Activated CD8-positive, alpha-beta T cell treated with anti-CD3 and anti-CD28 coated beads for 36 hours (primary cell): ENCODE measurements at regions not wholly inside any gene's neighbourhood (a gene's known extent, or its start where the extent isn't known, plus 50 kb on each side); places are given as distances from the start of the nearest gene placed in this dataset.
"Not testable (repeated sequence)": the region's sequence is repeated elsewhere in the genome, so short reads cannot be mapped to it uniquely, and the experiment has no call there.

ENCODE experiments used
- ATAC-seq: fragments of 200-7000 bp; cut with Tn5 transposase; one replicate; pipeline ENCODE4 v1.10.0; 2021; ENCODE audit warnings: mild to moderate bottlenecking, moderate library complexity
- CTCF ChIA-PET: fragments of 350-600 bp; sonication (Branson Sonifier 250); formaldehyde crosslinking; loops from one replicate; lab custom pipeline; 2021; ENCODE audit warnings: antibody characterized with exemption; lab: Charles Lee
- POLR2A ChIA-PET: fragments of 350-600 bp; sonication (Branson Sonifier 250); formaldehyde crosslinking; loops from one replicate; lab custom pipeline; 2021; ENCODE audit warnings: antibody characterized with exemption; lab: Charles Lee
- DNase-seq: peaks from one replicate; pipeline ENCODE4 v3.0.0-alpha.2; 2020
- H3K27ac Mint-ChIP-seq: one replicate; pipeline ENCODE4 v1.8.0; 2021; ENCODE audit warnings: mild to moderate bottlenecking, mixed read lengths
- H3K27me3 Mint-ChIP-seq: one replicate; pipeline ENCODE4 v1.8.0; 2021; ENCODE audit warnings: mixed read lengths
- H3K36me3 Mint-ChIP-seq: one replicate; pipeline ENCODE4 v1.8.0; 2021; ENCODE audit warnings: low read depth, mixed read lengths
- H3K4me1 Mint-ChIP-seq: one replicate; pipeline ENCODE4 v1.8.0; 2021; ENCODE audit warnings: low read depth, mixed read lengths
- H3K4me3 Mint-ChIP-seq: one replicate; pipeline ENCODE4 v1.8.0; 2021; ENCODE audit warnings: mild to moderate bottlenecking, moderate library complexity, mixed read lengths
- H3K9me3 Mint-ChIP-seq: one replicate; pipeline ENCODE4 v1.8.0; 2021; ENCODE audit warnings: mixed read lengths
- intact Hi-C: fragments of 100-400 bp; cut with micrococcal nuclease; formaldehyde crosslinking; loops from one replicate; pipeline ENCODE4 v1.10.0; 2022
- TF ChIP-seq, protein P1 (sequence below): fragments of 200-600 bp; IDR thresholded peaks from one replicate; pipeline ENCODE4 v1.8.0; 2022; ENCODE audit warnings: antibody characterized with exemption, mild to moderate bottlenecking

DNA sequence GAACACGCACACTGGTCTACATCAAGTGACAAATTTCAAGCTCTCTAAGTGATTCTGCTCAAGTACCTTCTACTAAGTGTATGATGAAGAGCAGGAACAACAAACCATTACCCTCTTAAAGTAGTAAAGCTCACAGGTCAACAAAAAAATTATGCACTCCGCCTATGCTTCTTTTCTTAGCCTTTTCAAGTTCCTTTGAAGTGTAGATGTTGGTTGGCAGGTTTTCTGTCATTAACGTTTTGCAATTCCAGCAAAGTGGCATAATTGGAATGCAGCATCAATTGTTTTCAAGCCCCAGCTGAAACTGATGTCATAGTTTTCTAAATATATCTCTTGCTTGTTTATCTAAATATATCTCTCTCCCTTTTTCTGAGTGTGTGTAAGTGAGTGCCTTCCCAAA is 396.9 kb upstream of the EYS start:
- POLR2A ChIA-PET = no interaction called here
- CTCF ChIA-PET = no interaction called here
- intact Hi-C loops = no loop called here
- no peaks in the 10 kb centered on the region for H3K27me3 Mint-ChIP-seq
- H3K27ac Mint-ChIP-seq = no peak overlapping the region
- no peaks in the 10 kb centered on the region for H3K4me1 Mint-ChIP-seq
- no peaks in the 10 kb centered on the region for H3K36me3 Mint-ChIP-seq
- ATAC-seq (no peak), DNase-seq (no peak)
- H3K9me3 Mint-ChIP-seq = peaks cover 5% of the 10 kb centered on the region
- TF ChIP-seq, protein P1, sequence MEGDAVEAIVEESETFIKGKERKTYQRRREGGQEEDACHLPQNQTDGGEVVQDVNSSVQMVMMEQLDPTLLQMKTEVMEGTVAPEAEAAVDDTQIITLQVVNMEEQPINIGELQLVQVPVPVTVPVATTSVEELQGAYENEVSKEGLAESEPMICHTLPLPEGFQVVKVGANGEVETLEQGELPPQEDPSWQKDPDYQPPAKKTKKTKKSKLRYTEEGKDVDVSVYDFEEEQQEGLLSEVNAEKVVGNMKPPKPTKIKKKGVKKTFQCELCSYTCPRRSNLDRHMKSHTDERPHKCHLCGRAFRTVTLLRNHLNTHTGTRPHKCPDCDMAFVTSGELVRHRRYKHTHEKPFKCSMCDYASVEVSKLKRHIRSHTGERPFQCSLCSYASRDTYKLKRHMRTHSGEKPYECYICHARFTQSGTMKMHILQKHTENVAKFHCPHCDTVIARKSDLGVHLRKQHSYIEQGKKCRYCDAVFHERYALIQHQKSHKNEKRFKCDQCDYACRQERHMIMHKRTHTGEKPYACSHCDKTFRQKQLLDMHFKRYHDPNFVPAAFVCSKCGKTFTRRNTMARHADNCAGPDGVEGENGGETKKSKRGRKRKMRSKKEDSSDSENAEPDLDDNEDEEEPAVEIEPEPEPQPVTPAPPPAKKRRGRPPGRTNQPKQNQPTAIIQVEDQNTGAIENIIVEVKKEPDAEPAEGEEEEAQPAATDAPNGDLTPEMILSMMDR = no peak
- H3K4me3 Mint-ChIP-seq = no peak overlapping the region

DNA sequence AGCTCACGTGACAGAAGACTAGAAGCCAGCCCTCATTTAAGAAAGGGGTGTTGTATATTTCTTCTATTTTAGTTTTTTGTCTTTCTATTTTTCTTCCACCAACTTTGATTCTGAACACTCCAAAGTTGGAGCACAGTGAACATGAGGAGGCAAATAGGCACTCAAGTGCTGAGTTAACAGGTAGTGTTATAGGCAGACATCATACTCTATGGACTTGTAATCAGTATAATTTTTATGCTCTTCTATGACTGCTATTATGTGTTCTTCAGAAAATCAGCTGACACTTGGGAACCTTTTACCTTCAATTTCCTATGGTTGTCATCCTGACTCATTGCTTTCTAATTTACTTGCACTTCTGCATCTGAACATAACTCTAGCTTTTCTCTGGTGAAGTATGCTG is 396.3 kb upstream of the EYS start:
- CTCF ChIA-PET = no interaction called here
- TF ChIP-seq, protein P1 = no peak
- ATAC-seq (no peak), DNase-seq (no peak)
- Mint-ChIP-seq H3K4me3 (no peak overlapping the region), H3K27ac (no peak overlapping the region), H3K36me3 (no peaks in the 10 kb centered on the region), H3K4me1 (no peaks in the 10 kb centered on the region), H3K27me3 (no peaks in the 10 kb centered on the region), H3K9me3 (peaks cover 8% of the 10 kb centered on the region)
- intact Hi-C loops = no loop called here
- POLR2A ChIA-PET = no interaction called here

DNA sequence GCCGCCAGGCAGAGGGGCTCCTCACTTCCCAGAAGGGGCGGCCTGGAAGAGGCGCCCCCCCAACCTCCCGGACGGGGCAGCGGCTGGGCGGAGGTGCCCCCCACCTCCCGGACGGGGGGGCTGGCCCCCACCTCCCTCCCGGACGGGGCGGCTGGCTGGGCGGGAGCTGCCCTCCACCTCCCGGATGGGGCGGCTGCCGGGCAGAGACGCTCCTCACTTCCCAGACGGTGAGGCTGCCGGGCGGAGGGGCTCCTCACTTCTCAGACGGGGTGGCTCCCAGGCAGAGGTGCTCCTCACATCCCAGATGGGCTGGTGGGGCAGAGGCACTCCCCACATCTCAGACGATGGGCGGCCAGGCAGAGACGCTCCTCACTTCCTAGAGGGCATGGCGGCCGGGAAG is 389.7 kb upstream of the EYS start:
- ChIA-PET CTCF (no interaction called here), POLR2A (no interaction called here)
- no peak for DNase-seq

DNA sequence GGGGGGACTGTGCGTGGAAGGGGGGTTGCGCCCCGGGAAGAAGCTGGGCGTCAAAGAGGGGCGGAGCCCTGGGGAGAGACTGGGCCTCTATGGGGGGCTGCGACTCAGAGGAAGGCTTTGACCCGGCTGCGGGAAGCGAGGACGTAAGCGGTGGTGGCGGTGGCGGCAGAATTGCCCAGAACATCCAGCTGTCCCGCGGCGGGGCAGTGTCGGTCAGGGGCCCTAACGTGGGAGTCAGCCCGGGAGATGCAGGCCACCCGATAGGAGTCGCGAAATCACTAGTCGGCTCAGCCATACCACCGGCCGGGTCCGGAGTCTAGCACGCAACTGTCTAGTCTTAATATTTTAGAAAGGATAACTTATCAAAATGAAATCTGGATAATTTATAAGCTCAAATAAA is 387.6 kb upstream of the EYS start:
- CTCF ChIA-PET = no interaction called here
- DNase-seq = no peak
- peaks cover 20% of the 10 kb centered on the region for H3K9me3 Mint-ChIP-seq
- no peaks in the 10 kb centered on the region for H3K27me3 Mint-ChIP-seq
- intact Hi-C loops = no loop called here
- no peaks in the 10 kb centered on the region for H3K4me1 Mint-ChIP-seq
- H3K27ac Mint-ChIP-seq = no peak overlapping the region
- H3K4me3 Mint-ChIP-seq = no peak overlapping the region
- POLR2A ChIA-PET = no interaction called here
- TF ChIP-seq, protein P1 = no peak
- no peak for ATAC-seq
- no peaks in the 10 kb centered on the region for H3K36me3 Mint-ChIP-seq

More for the DNA sequence above, 389.7 kb upstream of the EYS start:
- intact Hi-C loops = no loop called here
- TF ChIP-seq, protein P1 = no peak
- Mint-ChIP-seq H3K27ac (no peak overlapping the region), H3K27me3 (no peaks in the 10 kb centered on the region), H3K36me3 (no peaks in the 10 kb centered on the region), H3K4me1 (no peaks in the 10 kb centered on the region), H3K9me3 (peaks cover 17% of the 10 kb centered on the region), H3K4me3 (no peak overlapping the region)
- no peak for ATAC-seq

DNA sequence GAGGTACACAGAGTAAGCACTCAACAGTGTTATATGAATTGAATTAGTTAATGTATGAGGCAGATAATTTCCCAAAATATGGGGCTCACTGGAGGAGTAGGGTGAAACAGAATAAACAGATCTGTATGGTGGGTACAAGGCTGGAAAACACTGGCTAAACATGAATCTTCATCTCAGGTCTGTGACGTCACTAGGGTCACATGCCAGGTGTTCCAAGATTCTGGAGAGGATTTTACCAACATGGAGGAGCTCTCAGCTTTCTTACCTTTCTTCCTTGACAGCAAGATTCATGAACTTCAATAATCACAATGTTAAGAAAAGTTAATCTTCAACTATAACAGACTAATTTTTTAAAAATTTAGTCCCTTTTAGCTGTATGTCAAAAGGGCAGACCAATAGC is 385.3 kb upstream of the EYS start:
- H3K4me1 Mint-ChIP-seq, H3K27ac Mint-ChIP-seq, H3K4me3 Mint-ChIP-seq, POLR2A ChIA-PET, H3K27me3 Mint-ChIP-seq, DNase-seq, H3K36me3 Mint-ChIP-seq, ATAC-seq, CTCF ChIA-PET, intact Hi-C loops: not testable (repeated sequence)
- peaks cover 21% of the 10 kb centered on the region for H3K9me3 Mint-ChIP-seq

DNA sequence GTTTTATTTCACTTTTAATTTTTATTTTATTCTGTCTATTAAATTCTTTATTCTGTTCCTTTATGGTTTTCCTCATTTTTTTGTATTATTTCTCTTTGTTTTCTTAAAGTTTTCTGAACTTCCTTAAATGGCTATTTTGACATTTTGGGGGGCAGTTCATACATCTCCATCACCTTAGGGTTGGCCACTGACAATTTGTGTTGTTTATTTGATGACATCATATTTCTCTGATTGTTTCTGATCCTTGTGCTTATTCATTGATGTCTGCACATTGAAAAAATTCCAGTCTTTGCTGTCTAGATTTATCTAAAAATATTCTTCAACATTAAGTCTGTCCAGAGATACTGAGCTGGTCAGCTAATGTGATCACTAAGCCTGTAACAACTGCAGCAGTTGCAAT is 379.5 kb upstream of the EYS start:
- no peaks in the 10 kb centered on the region for H3K4me1 Mint-ChIP-seq
- intact Hi-C loops = no loop called here
- ChIA-PET CTCF (no interaction called here), POLR2A (no interaction called here)
- H3K27me3 Mint-ChIP-seq = no peaks in the 10 kb centered on the region
- no peak overlapping the region for H3K27ac Mint-ChIP-seq
- TF ChIP-seq, protein P1 = no peak
- DNase-seq = no peak
- H3K4me3 Mint-ChIP-seq = no peak overlapping the region
- ATAC-seq = no peak
- peaks cover 32% of the 10 kb centered on the region for H3K9me3 Mint-ChIP-seq
- no peaks in the 10 kb centered on the region for H3K36me3 Mint-ChIP-seq
